MM.1S (cell line): ENCODE measurements at regions not wholly inside any gene's neighbourhood (a gene's known extent, or its start where the extent isn't known, plus 50 kb on each side); places are given as distances from the start of the nearest gene placed in this dataset.

Experiments
- DNase-seq: peaks from one replicate; pipeline ENCODE4 v3.0.0-alpha.2; 2015
- H2AFZ ChIP-seq: fragments of 300-600 bp; sonication (generic); 2 replicates; pipeline ENCODE4 v1.6.0; 2016; ENCODE audit warnings: antibody characterized with exemption, low read length
- H3F3A ChIP-seq: fragments of 300-600 bp; sonication (generic); 2 replicates; pipeline ENCODE4 v1.6.1; 2016; ENCODE audit warnings: mild to moderate bottlenecking, antibody characterized with exemption, low read length, moderate library complexity, mixed read lengths; ENCODE audit not compliant: insufficient read depth
- H3K27ac ChIP-seq: fragments of 300-600 bp; sonication (generic); 2 replicates; pipeline ENCODE4 v1.5.1; 2016; ENCODE audit warnings: mild to moderate bottlenecking, low read length
- H3K27me3 ChIP-seq: fragments of 300-600 bp; sonication (generic); replicated peaks from 2 replicates; pipeline ENCODE4 v1.6.0; 2016; ENCODE audit warnings: low read length; ENCODE audit not compliant: insufficient read depth
- H3K36me3 ChIP-seq: fragments of 300-600 bp; sonication (generic); replicated peaks from 2 replicates; pipeline ENCODE4 v1.6.1; 2016; ENCODE audit warnings: mild to moderate bottlenecking, low read length, mixed read lengths; ENCODE audit not compliant: insufficient read depth
- H3K4me1 ChIP-seq: fragments of 300-600 bp; sonication (generic); 2 replicates; pipeline ENCODE4 v1.6.1; 2016; ENCODE audit warnings: low read length, mixed read lengths
- H3K4me2 ChIP-seq: fragments of 300-600 bp; sonication (generic); 2 replicates; pipeline ENCODE4 v1.6.0; 2016; ENCODE audit warnings: low read depth, low read length
- H3K4me3 ChIP-seq: fragments of 300-600 bp; sonication (generic); 2 replicates; pipeline ENCODE4 v1.5.1; 2016; ENCODE audit warnings: low read length, mixed read lengths
- H3K79me2 ChIP-seq: fragments of 300-600 bp; sonication (generic); 2 replicates; pipeline ENCODE4 v1.6.1; 2016; ENCODE audit warnings: mixed run types, low read length, mixed read lengths
- H3K9ac ChIP-seq: fragments of 300-600 bp; sonication (generic); 2 replicates; pipeline ENCODE4 v1.6.1; 2016; ENCODE audit warnings: low read length, mixed read lengths
- H3K9me2 ChIP-seq: fragments of 300-600 bp; sonication (generic); replicated peaks from 2 replicates; pipeline ENCODE4 v1.6.1; 2016; ENCODE audit warnings: mild to moderate bottlenecking, low read length, mixed read lengths; ENCODE audit not compliant: insufficient read depth
- H3K9me3 ChIP-seq: fragments of 300-600 bp; sonication (generic); replicated peaks from 2 replicates; pipeline ENCODE4 v1.6.1; 2016; ENCODE audit warnings: mild to moderate bottlenecking, low read length, mixed read lengths; ENCODE audit not compliant: insufficient read depth
- H4K20me1 ChIP-seq: fragments of 300-600 bp; sonication (generic); 2 replicates; pipeline ENCODE4 v1.6.1; 2016; ENCODE audit warnings: mild to moderate bottlenecking, low read length, moderate library complexity, mixed read lengths; ENCODE audit not compliant: insufficient read depth
- EZH2 ChIP-seq: fragments of 300-600 bp; sonication (generic); optimal IDR thresholded peaks from 2 replicates; pipeline ENCODE3; 2017; ENCODE audit warnings: low read depth, mild to moderate bottlenecking, antibody characterized with exemption, low read length, mixed read lengths
- EZH2phosphoT487 ChIP-seq: fragments of 300-600 bp; sonication (generic); IDR thresholded peaks from 2 replicates; pipeline ENCODE4 v1.6.1; 2018; ENCODE audit warnings: antibody characterized with exemption, low read length
- TF ChIP-seq, protein P1 (sequence below): fragments of 300-600 bp; sonication (generic); IDR thresholded peaks from 2 replicates; pipeline ENCODE4 v1.5.1; 2016; ENCODE audit warnings: antibody characterized with exemption, low read length, mixed read lengths

GRCh38 chr5:133882846-133883245, 85.6 kb downstream of the C5orf15 start:
- Histone ChIP-seq H3K79me2 (no peaks in the 10 kb centered on the region), H3K4me2 (no peak overlapping the region), H3K4me1 (peaks cover 7% of the 10 kb centered on the region), H4K20me1 (no peaks in the 10 kb centered on the region), H2AFZ (no peak overlapping the region), H3F3A (no peaks in the 10 kb centered on the region), H3K9me3 (no peaks in the 10 kb centered on the region), H3K36me3 (no peaks in the 10 kb centered on the region), H3K9ac (no peak overlapping the region), H3K27ac (no peak overlapping the region), H3K27me3 (no peaks in the 10 kb centered on the region), H3K9me2 (no peaks in the 10 kb centered on the region), H3K4me3 (no peak overlapping the region)
- TF ChIP-seq EZH2, result no peak
- no peak for TF ChIP-seq EZH2phosphoT487
- TF ChIP-seq, protein P1, sequence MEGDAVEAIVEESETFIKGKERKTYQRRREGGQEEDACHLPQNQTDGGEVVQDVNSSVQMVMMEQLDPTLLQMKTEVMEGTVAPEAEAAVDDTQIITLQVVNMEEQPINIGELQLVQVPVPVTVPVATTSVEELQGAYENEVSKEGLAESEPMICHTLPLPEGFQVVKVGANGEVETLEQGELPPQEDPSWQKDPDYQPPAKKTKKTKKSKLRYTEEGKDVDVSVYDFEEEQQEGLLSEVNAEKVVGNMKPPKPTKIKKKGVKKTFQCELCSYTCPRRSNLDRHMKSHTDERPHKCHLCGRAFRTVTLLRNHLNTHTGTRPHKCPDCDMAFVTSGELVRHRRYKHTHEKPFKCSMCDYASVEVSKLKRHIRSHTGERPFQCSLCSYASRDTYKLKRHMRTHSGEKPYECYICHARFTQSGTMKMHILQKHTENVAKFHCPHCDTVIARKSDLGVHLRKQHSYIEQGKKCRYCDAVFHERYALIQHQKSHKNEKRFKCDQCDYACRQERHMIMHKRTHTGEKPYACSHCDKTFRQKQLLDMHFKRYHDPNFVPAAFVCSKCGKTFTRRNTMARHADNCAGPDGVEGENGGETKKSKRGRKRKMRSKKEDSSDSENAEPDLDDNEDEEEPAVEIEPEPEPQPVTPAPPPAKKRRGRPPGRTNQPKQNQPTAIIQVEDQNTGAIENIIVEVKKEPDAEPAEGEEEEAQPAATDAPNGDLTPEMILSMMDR, result no peak
- DNase-seq, result no peak

DNA sequence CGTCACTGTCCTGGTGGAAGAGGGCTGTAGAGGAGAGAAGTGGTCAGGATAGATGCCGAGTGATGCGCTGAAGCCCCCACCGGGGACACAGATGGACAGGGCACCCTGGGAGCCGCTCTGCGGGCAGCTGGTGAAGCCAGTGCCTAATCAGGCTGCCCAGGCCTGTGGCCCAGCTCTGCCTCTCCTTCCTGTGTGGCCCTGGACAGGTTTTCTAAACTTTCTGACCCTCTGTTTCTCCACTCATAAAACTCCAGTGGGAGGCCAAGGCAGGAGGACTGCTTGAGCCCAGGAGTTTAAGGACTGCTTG, 86.1 kb downstream of the C5orf15 start:
- no peaks in the 10 kb centered on the region for H3K9me3 ChIP-seq
- DNase-seq, result no peak
- H3K4me2 ChIP-seq, result no peak overlapping the region
- no peaks in the 10 kb centered on the region for H4K20me1 ChIP-seq
- H3K9me2 ChIP-seq, result no peaks in the 10 kb centered on the region
- no peaks in the 10 kb centered on the region for H3K36me3 ChIP-seq
- no peak for TF ChIP-seq EZH2
- TF ChIP-seq EZH2phosphoT487, result no peak
- TF ChIP-seq, protein P1, result no peak
- H3K27ac ChIP-seq, result no peak overlapping the region
- no peak overlapping the region for H3K4me3 ChIP-seq
- H3K9ac ChIP-seq, result no peak overlapping the region
- no peaks in the 10 kb centered on the region for H3K79me2 ChIP-seq
- no peaks in the 10 kb centered on the region for H3K27me3 ChIP-seq
- no peaks in the 10 kb centered on the region for H3F3A ChIP-seq
- peaks cover 3% of the 10 kb centered on the region for H3K4me1 ChIP-seq
- H2AFZ ChIP-seq, result no peak overlapping the region

- H3K27me3 ChIP-seq, result no peaks in the 10 kb centered on the region
- no peak for DNase-seq
- no peaks in the 10 kb centered on the region for H3F3A ChIP-seq
- H3K79me2 ChIP-seq, result no peaks in the 10 kb centered on the region
- no peak overlapping the region for H3K4me2 ChIP-seq
- H4K20me1 ChIP-seq, result no peaks in the 10 kb centered on the region
- no peak overlapping the region for H3K9ac ChIP-seq
- no peak overlapping the region for H3K4me3 ChIP-seq
- no peaks in the 10 kb centered on the region for H3K9me3 ChIP-seq
- H3K4me1 ChIP-seq, result no peaks in the 10 kb centered on the region
- H3K9me2 ChIP-seq, result no peaks in the 10 kb centered on the region
- no peak overlapping the region for H3K27ac ChIP-seq
- TF ChIP-seq, protein P1, result no peak
- no peak for TF ChIP-seq EZH2phosphoT487
- no peak for TF ChIP-seq EZH2
- no peak overlapping the region for H2AFZ ChIP-seq
- H3K36me3 ChIP-seq, result no peaks in the 10 kb centered on the region
Measured at GRCh38 chr5:133881576-133882388, 86.6 kb downstream of the C5orf15 start.
